ENCODE measurements at regions not wholly inside any gene's neighbourhood (a gene's known extent, or its start where the extent isn't known, plus 50 kb on each side); places are given as distances from the start of the nearest gene placed in this dataset.

DNA sequence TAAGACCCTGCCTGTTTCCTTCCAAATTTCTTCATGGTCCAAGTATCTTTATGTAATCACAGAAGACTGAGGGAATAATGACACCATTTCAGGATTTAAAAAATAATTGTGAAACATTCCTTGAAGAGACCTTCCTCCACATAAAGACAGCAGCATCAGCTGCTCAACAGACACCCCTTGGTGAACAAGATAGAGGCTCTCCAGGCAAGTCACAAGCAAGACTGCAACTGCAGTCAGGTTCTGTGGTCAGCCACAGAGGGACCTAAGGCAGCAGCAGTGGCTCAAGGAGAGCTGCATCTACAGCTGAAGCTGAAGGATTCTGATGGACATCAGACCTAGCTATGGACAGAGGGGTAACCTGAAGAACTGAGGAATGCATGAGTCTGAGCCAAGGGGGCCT, 97.2 kb upstream of the C3orf80 start:
- TF ChIP-seq, protein P1, sequence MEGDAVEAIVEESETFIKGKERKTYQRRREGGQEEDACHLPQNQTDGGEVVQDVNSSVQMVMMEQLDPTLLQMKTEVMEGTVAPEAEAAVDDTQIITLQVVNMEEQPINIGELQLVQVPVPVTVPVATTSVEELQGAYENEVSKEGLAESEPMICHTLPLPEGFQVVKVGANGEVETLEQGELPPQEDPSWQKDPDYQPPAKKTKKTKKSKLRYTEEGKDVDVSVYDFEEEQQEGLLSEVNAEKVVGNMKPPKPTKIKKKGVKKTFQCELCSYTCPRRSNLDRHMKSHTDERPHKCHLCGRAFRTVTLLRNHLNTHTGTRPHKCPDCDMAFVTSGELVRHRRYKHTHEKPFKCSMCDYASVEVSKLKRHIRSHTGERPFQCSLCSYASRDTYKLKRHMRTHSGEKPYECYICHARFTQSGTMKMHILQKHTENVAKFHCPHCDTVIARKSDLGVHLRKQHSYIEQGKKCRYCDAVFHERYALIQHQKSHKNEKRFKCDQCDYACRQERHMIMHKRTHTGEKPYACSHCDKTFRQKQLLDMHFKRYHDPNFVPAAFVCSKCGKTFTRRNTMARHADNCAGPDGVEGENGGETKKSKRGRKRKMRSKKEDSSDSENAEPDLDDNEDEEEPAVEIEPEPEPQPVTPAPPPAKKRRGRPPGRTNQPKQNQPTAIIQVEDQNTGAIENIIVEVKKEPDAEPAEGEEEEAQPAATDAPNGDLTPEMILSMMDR (IDR thresholded peaks at IDR 0.05; ENCODE audit: low read depth, low read length, missing control alignments) = no peak
- H3K4me3 ChIP-seq (ENCODE audit: low read depth, low read length) = no peak overlapping the region
- no peak for DNase-seq (ENCODE audit: low read depth)

DNA sequence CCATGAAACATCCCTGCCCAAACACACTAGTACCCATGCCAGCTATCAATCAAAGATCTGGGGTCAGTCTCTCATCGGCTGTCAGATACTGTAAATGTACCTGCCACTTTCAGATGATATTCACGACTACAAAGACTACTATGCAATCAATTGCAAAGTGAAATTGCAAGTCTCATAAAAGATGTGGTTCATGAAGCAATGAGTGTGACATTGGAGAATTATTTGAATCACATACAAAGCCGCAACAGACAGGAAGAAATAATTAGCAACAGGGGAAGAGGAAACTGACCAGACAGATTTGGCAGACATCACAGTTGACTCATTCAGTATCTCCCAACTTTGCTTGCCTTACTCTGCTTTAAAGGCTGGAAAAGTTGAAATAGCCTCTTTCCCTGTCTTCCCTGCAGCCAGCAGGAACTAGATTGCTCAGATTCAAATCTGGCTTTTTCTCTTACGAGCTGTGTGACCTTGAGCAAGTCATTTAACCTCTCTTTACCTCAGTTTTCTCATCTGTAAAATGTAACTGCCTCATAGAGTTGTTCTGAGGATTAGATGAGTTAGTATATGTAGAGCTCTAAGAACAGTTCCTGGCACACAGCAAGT, 95.7 kb upstream of the C3orf80 start:
- no peak overlapping the region for H3K4me3 ChIP-seq (ENCODE audit: low read depth, low read length)
- TF ChIP-seq, protein P1 (IDR thresholded peaks at IDR 0.05; ENCODE audit: low read depth, low read length, missing control alignments) = no peak
- DNase-seq (ENCODE audit: low read depth) = peak; percentile 8

DNA sequence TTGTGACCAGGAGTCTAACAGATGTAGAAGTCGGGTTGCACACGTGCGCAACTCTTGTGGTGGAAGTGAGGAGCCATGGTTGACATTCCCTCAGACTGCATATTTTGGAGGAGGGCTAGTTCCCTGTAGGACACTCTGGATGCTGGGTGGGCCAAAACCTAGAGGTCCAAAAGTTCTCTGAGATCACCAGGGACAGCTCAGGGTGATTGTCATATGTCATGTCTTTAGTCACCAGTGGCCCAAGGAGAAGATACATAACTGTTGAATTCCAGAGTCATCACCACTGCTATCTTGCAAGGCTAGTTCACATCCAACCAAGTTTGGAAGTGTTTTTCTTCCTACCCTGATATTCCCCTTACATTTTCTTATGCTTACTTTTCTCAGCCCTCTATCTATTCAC, 95.2 kb upstream of the C3orf80 start:
- DNase-seq (ENCODE audit: low read depth) = no peak
- H3K4me3 ChIP-seq (ENCODE audit: low read depth, low read length) = no peak overlapping the region
- TF ChIP-seq, protein P1 (IDR thresholded peaks at IDR 0.05; ENCODE audit: low read depth, low read length, missing control alignments) = no peak

DNA sequence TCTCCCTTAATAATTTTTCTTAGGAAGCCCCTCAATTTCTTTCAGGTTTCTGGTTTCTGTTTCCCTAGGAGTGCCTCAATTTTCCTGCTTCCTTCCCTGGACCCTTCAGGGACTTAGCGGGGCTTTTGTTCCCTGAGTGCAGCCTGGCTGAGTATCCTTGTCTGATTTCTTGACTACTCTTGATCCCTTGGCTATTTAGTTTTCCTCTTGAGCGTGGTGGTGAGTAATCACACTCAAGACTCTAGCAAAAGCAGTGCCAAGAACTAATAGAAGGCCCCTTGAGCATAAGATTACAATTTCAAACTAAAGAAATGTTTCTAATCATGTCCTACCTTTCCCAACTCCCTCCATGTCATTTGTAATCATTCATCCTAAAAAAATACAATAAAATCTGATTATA, 94.3 kb upstream of the C3orf80 start:
- no peak for DNase-seq (ENCODE audit: low read depth)
- TF ChIP-seq, protein P1 (IDR thresholded peaks at IDR 0.05; ENCODE audit: low read depth, low read length, missing control alignments) = no peak
- H3K4me3 ChIP-seq (ENCODE audit: low read depth, low read length) = no peak overlapping the region

DNA sequence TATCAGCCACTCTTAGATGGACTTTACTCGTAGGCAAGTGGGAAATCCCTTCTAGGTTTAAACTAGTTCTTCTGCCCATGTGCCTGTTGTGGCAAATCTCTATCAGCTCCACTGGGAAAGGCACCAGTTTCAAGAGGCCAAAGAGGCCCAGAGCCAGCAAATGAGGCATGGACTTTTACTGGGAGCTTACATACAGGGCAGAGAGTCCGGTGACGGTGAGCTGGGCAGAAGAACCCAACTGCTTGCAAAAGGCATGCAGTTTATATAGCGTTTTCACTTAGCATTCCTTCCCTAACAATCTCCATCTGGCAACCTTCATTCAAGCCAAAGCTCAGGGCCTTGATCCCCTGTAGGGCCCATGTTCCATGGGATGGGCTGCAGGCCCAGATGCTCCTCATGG, 93.0 kb upstream of the C3orf80 start:
- TF ChIP-seq, protein P1 (IDR thresholded peaks at IDR 0.05; ENCODE audit: low read depth, low read length, missing control alignments) = no peak
- DNase-seq (ENCODE audit: low read depth) = no peak
- H3K4me3 ChIP-seq (ENCODE audit: low read depth, low read length) = no peak overlapping the region

DNA sequence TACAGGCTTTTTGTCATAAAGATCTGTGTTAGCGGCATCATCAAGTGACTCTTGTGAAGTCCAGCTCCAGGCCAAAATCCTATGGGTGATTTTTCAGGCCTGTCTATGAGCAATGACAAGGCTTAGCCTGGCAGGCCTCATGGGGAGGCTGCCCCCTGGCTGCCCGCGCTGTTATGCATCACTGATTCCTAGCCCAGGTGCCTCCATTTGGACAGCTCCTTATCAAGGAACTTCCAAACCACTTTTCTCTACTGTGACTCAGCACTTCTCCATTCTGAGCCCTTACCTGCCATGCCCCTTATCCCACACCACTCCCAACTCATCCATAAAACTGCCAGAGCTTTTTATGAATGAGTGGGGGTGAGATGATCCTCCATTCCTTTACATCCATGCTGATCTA, 91.5 kb upstream of the C3orf80 start:
- TF ChIP-seq, protein P1 (IDR thresholded peaks at IDR 0.05; ENCODE audit: low read depth, low read length, missing control alignments) = no peak
- H3K4me3 ChIP-seq (ENCODE audit: low read depth, low read length) = no peak overlapping the region
- DNase-seq (ENCODE audit: low read depth) = no peak

DNA sequence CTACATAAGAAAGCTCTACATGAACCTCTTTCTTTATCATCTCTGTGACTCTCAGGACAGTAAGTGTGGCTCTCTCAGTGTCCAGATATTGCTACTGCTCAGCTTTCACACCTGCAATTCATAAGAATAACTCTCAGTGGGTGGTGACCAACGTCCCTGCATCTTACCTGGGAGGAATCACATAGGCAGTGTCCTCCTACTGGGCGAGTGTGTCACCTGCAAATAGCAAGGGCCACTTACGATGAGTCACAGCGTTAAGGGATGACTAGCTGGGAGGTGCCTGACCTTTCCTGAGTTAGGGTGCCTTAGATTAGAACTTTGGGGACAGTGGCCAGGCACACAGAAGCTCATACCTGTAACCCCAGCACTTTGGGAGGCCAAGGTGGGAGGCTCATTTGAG, 90.8 kb upstream of the C3orf80 start:
- no peak overlapping the region for H3K4me3 ChIP-seq (ENCODE audit: low read depth, low read length)
- TF ChIP-seq, protein P1 (IDR thresholded peaks at IDR 0.05; ENCODE audit: low read depth, low read length, missing control alignments) = no peak
- no peak for DNase-seq (ENCODE audit: low read depth)
